SK-N-MC (cell line): ENCODE measurements at regions not wholly inside any gene's neighbourhood (a gene's known extent, or its start where the extent isn't known, plus 50 kb on each side); places are given as distances from the start of the nearest gene placed in this dataset.

Source experiments
- EZH2 ChIP-seq: fragments of 200-600 bp; sonication (generic); IDR thresholded peaks from one replicate; pipeline ENCODE4 v1.6.1; 2017; ENCODE audit warnings: antibody characterized with exemption
- POLR2AphosphoS5 ChIP-seq: IDR thresholded peaks from 2 replicates; pipeline ENCODE4 v1.6.1; 2012; ENCODE audit warnings: mild to moderate bottlenecking, low read depth, low read length, borderline replicate concordance

DNA sequence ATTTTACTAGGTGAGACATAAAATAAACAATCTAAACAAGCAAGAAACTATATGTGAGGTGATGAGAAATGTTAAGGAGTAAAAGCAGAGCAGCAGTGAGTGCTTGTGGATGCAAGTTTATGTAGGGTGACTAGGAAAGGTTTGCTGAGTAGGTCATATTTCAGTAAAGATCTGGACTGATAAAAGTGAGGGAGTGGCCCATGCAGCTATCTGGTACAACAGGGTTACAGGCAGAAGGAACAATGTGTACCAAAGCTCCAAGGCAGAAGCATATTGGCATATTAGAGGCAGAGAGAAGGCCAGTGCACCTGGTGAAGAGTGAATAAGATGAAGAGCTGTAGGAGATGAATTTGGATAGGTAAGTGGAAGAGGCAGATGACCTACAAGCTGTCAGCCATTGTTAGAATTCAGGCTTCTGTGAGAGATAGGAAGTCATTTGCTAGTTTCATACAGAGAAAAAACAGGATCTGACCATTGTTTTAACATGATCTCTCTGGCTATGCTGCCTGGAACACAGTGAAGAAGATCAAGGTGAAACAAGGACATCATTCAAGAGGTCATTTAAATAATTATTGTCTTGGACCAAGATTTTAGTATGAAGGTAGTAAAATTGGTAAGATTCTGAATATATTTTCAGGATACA is 274.6 kb downstream of the ANKRD50 start:
- no peak for TF ChIP-seq EZH2
- TF ChIP-seq POLR2AphosphoS5: no peak
